ENCODE measurements at regions not wholly inside any gene's neighbourhood (a gene's known extent, or its start where the extent isn't known, plus 50 kb on each side); places are given as distances from the start of the nearest gene placed in this dataset.

DNA sequence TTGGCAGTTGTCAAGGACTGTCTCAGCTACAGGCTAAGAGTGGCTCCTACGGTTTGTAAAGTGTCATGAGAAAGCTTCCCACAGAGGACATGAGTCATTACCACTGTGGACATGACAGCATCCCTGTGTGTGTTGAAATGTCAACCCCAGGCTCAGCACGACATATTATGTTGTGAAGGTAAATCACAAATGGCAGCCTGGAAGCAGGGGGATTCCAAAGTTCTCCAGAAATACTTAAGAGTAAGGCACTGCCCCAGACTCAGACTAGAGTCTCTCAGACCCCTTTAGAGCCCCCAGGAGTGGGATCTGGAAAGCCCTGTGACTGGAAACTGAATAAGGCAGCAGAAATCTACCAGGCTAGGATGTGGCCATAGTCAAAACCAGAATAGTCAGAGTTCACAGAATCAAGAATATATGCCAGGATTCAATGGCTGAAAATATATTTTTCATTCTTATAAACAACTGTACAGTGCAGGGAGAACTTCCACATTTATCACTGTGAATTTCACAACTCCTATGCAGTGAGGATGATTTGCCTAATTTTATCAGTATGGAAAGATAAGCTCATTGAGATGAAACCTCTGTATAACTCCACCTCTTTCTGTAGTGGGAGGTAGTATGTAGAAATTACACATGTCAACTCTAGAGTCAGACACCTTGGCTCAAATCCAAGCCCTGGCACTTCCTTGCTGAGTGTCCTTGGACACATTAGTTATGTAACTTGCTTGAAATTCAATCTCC is 237.1 kb upstream of the CFAP20DC start:
- no peak for DNase-seq (ENCODE audit: low read depth, low spot score)
- Histone ChIP-seq H3K9me3 (ENCODE audit: low read depth, low read length) (no peaks in the 10 kb centered on the region), H3K36me3 (ENCODE audit: insufficient read depth, low read length) (no peaks in the 10 kb centered on the region), H3K4me3 (no peak overlapping the region), H3K9ac (ENCODE audit: insufficient read length) (no peak overlapping the region), H3K27ac (no peak overlapping the region)
- TF ChIP-seq POLR2AphosphoS5 (IDR thresholded peaks at IDR 0.05; ENCODE audit: borderline replicate concordance, low read depth, low read length), result no peak
- no peak for TF ChIP-seq FOXP2 (optimal IDR thresholded peaks at IDR 0.05; ENCODE audit: control extremely low read depth, extremely low read length, insufficient read depth)
- TF ChIP-seq EZH2 (IDR thresholded peaks at IDR 0.05), result no peak

DNA sequence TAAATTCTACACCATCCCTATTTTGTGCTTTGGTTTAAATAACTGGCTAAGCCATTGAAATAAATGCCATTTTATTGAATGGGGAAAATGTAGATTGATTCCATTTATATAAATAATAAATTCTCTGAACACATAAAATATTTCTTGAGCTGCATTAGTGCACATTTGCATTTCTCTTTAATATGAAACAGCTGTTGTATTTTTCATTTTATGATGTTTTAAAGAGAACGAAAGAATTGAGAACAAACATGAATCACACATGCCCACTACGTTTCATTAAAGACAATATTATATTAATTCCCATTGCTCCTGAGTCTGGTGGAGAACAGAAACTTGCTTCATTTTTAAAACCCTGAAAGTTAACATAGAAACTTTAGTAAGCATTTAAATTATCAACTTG is 235.7 kb upstream of the CFAP20DC start:
- H3K4me3 ChIP-seq, result peak overlapping the region; percentile 47
- no peak overlapping the region for H3K9ac ChIP-seq (ENCODE audit: insufficient read length)
- H3K36me3 ChIP-seq (ENCODE audit: insufficient read depth, low read length), result no peaks in the 10 kb centered on the region
- peak overlapping the region; percentile 86; the same call in 1 of the 2 replicates for H3K27ac ChIP-seq
- no peak for DNase-seq (ENCODE audit: low read depth, low spot score)
- TF ChIP-seq EZH2 (IDR thresholded peaks at IDR 0.05), result no peak
- no peak for TF ChIP-seq POLR2AphosphoS5 (IDR thresholded peaks at IDR 0.05; ENCODE audit: borderline replicate concordance, low read depth, low read length)
- no peak for TF ChIP-seq FOXP2 (optimal IDR thresholded peaks at IDR 0.05; ENCODE audit: control extremely low read depth, extremely low read length, insufficient read depth)
- H3K9me3 ChIP-seq (ENCODE audit: low read depth, low read length), result no peaks in the 10 kb centered on the region

DNA sequence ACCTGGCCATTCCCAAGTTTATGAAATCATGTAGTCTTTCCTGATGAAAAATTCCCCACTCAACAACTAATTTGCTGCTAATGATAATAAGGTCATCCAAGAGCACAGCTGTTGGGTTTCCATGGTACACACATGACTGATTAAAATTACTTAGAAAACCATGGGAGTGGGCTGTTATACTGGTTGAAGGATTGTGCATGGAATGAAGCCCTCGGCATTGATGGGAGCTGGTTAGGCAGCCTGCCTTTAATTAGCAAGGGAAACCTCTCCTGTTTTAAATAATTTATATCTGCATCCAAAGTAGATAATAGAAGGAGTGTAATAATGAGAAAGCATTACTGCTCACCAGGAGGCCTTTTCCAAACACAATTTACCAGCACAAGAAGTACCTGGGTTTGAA is 235.1 kb upstream of the CFAP20DC start:
- no peak for DNase-seq (ENCODE audit: low read depth, low spot score)
- Histone ChIP-seq H3K9me3 (ENCODE audit: low read depth, low read length) (no peaks in the 10 kb centered on the region), H3K36me3 (ENCODE audit: insufficient read depth, low read length) (no peaks in the 10 kb centered on the region), H3K27ac (peak overlapping the region; percentile 86; the same call in 1 of the 2 replicates), H3K9ac (ENCODE audit: insufficient read length) (no peak overlapping the region), H3K4me3 (peak overlapping the region; percentile 47; the same call in 1 of the 2 replicates)
- TF ChIP-seq POLR2AphosphoS5 (IDR thresholded peaks at IDR 0.05; ENCODE audit: borderline replicate concordance, low read depth, low read length) (no peak), EZH2 (IDR thresholded peaks at IDR 0.05) (no peak), FOXP2 (optimal IDR thresholded peaks at IDR 0.05; ENCODE audit: control extremely low read depth, extremely low read length, insufficient read depth) (no peak)

DNA sequence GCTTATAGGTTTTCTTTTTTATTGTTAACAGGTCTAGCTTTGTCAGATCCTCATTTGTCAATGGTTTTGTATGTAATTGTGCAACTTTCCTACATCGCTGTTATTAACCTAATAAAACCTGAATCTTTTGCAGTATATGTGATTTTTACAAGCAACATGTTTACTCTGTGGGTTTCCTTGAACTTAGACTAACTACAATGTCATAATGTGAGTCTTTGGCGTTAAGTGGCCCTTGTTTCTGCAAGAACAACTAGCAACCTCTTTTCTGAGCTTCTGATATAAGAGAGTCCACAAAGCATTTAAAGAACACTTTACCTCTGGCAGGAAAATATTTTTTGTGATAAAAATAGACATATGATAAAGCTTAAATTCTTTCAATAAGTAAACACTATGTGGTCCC is 230.3 kb upstream of the CFAP20DC start:
- no peak overlapping the region for H3K9ac ChIP-seq (ENCODE audit: insufficient read length)
- TF ChIP-seq EZH2 (IDR thresholded peaks at IDR 0.05), result no peak
- TF ChIP-seq POLR2AphosphoS5 (IDR thresholded peaks at IDR 0.05; ENCODE audit: borderline replicate concordance, low read depth, low read length), result no peak
- TF ChIP-seq FOXP2 (optimal IDR thresholded peaks at IDR 0.05; ENCODE audit: control extremely low read depth, extremely low read length, insufficient read depth), result no peak
- H3K36me3 ChIP-seq (ENCODE audit: insufficient read depth, low read length), result no peaks in the 10 kb centered on the region
- no peaks in the 10 kb centered on the region for H3K9me3 ChIP-seq (ENCODE audit: low read depth, low read length)
- DNase-seq (ENCODE audit: low read depth, low spot score), result no peak
- H3K27ac ChIP-seq, result no peak overlapping the region
- H3K4me3 ChIP-seq, result no peak overlapping the region

DNA sequence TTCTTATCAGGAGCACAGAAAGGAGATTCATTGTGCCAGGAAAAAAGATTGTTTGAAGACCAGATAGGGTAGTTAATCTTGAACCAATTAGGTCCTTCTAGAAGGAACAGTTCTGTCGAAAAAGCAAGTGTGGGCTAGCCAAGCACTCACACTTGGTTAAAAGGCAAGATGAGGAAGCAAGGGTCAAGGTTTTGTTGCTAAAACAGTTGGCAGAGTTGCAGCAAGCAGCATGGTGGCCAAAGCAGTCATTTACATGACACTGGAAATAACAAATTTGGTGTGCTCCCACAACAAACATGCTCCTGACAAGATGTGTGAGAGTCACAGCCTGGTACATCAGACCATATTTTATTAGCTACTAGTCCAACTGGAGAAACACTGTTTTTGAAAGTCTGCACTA is 228.0 kb upstream of the CFAP20DC start:
- Histone ChIP-seq H3K4me3 (no peak overlapping the region), H3K9ac (ENCODE audit: insufficient read length) (no peak overlapping the region), H3K9me3 (ENCODE audit: low read depth, low read length) (no peaks in the 10 kb centered on the region), H3K27ac (no peak overlapping the region), H3K36me3 (ENCODE audit: insufficient read depth, low read length) (no peaks in the 10 kb centered on the region)
- no peak for DNase-seq (ENCODE audit: low read depth, low spot score)
- TF ChIP-seq FOXP2 (optimal IDR thresholded peaks at IDR 0.05; ENCODE audit: control extremely low read depth, extremely low read length, insufficient read depth), result no peak
- no peak for TF ChIP-seq EZH2 (IDR thresholded peaks at IDR 0.05)
- TF ChIP-seq POLR2AphosphoS5 (IDR thresholded peaks at IDR 0.05; ENCODE audit: borderline replicate concordance, low read depth, low read length), result no peak

DNA sequence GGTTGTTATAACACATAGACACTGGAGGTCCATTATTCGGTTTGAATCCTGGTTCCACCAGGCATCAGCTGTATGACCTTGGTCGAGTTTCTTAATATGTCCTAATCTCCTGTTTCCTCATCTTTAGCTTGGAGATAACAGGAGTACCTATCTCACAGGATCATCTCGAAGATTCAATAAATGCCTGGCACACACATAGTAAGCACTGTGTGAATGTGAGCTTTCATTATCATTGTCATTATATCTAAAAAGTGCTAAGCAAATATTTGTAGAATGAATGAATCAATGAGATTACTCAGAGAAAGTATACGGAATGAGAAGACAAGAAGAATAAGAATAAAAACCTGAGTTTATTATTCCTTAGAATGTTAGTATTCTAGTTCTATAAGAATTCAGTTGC is 227.4 kb upstream of the CFAP20DC start:
- no peak overlapping the region for H3K27ac ChIP-seq
- TF ChIP-seq POLR2AphosphoS5 (IDR thresholded peaks at IDR 0.05; ENCODE audit: borderline replicate concordance, low read depth, low read length) (no peak), FOXP2 (optimal IDR thresholded peaks at IDR 0.05; ENCODE audit: control extremely low read depth, extremely low read length, insufficient read depth) (no peak), EZH2 (IDR thresholded peaks at IDR 0.05) (no peak)
- H3K4me3 ChIP-seq, result no peak overlapping the region
- no peaks in the 10 kb centered on the region for H3K36me3 ChIP-seq (ENCODE audit: insufficient read depth, low read length)
- H3K9ac ChIP-seq (ENCODE audit: insufficient read length), result no peak overlapping the region
- no peak for DNase-seq (ENCODE audit: low read depth, low spot score)
- H3K9me3 ChIP-seq (ENCODE audit: low read depth, low read length), result no peaks in the 10 kb centered on the region

DNA sequence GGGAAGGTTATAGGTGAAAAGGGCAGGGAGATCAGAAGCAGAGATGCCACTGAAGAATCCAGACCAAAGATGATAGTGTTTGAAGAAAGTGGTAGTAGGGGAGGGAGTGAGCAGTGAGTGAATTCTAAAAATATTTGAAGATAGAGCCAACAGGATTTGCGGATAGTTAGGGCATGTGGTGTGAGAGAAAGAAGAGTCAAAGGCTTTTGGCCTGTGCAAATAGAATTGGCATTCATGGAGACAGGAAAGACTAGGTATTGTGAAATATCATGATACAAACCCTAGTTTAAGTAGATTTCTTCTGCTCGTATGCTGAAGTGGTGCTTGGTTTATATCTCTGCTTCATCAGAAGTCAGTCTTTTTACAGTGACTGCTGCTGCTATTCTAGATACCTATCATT is 224.2 kb upstream of the CFAP20DC start:
- no peak overlapping the region for H3K9ac ChIP-seq (ENCODE audit: insufficient read length)
- DNase-seq (ENCODE audit: low read depth, low spot score), result no peak

DNA sequence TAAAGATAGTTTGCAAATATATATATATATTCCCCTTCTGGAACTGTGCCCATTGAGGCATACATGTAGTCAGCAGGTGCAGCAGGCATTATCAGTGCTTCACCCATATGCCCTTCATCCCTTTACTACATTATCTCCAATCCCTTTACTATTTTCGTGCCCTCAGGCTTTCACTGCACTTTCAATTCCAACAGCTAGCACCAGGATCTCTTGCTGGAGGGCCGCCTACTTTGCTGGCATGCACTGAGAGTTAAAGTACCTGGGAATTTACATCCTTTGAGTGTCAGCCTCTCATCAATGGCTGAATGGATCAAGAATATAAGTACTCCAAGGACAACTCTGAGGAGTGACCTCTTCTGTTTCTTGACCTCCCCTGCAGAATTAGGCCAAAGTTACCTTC is 222.1 kb upstream of the CFAP20DC start:
- no peak for DNase-seq (ENCODE audit: low read depth, low spot score)

More for the DNA sequence above, 224.2 kb upstream of the CFAP20DC start:
- Histone ChIP-seq H3K36me3 (ENCODE audit: insufficient read depth, low read length) (no peaks in the 10 kb centered on the region), H3K4me3 (no peak overlapping the region), H3K9me3 (ENCODE audit: low read depth, low read length) (no peaks in the 10 kb centered on the region), H3K27ac (no peak overlapping the region)
- no peak for TF ChIP-seq POLR2AphosphoS5 (IDR thresholded peaks at IDR 0.05; ENCODE audit: borderline replicate concordance, low read depth, low read length)
- TF ChIP-seq FOXP2 (optimal IDR thresholded peaks at IDR 0.05; ENCODE audit: control extremely low read depth, extremely low read length, insufficient read depth), result no peak
- TF ChIP-seq EZH2 (IDR thresholded peaks at IDR 0.05), result no peak

More for the DNA sequence above, 222.1 kb upstream of the CFAP20DC start:
- Histone ChIP-seq H3K9me3 (ENCODE audit: low read depth, low read length) (no peaks in the 10 kb centered on the region), H3K27ac (no peak overlapping the region), H3K4me3 (no peak overlapping the region), H3K9ac (ENCODE audit: insufficient read length) (no peak overlapping the region), H3K36me3 (ENCODE audit: insufficient read depth, low read length) (no peaks in the 10 kb centered on the region)
- TF ChIP-seq EZH2 (IDR thresholded peaks at IDR 0.05) (no peak), POLR2AphosphoS5 (IDR thresholded peaks at IDR 0.05; ENCODE audit: borderline replicate concordance, low read depth, low read length) (no peak), FOXP2 (optimal IDR thresholded peaks at IDR 0.05; ENCODE audit: control extremely low read depth, extremely low read length, insufficient read depth) (no peak)
